CD4-positive, alpha-beta T cell (primary cell): ENCODE measurements at regions not wholly inside any gene's neighbourhood (a gene's known extent, or its start where the extent isn't known, plus 50 kb on each side); places are given as distances from the start of the nearest gene placed in this dataset.

Source experiments
- ATAC-seq: fragments of 200-7000 bp; cut with Tn5 transposase; one replicate; pipeline ENCODE4 v1.10.0; 2022; ENCODE audit warnings: mild to moderate bottlenecking; ENCODE audit not compliant: poor library complexity
- CTCF ChIA-PET: fragments of 350-600 bp; sonication (Branson Sonifier 250); formaldehyde crosslinking; loops from one replicate; lab custom pipeline; 2021; ENCODE audit warnings: antibody characterized with exemption, inconsistent platforms; lab: Charles Lee
- POLR2A ChIA-PET: fragments of 350-600 bp; sonication (Branson Sonifier 250); formaldehyde crosslinking; loops from one replicate; lab custom pipeline; 2021; ENCODE audit warnings: antibody characterized with exemption, inconsistent platforms; lab: Charles Lee
- DNase-seq, 14 experiments: peaks; one replicate each; pipeline ENCODE4 v3.0.0-alpha.2; 2013 to 2020; ENCODE audit warnings: mixed read lengths in 2 of 14
- H3K27ac ChIP-seq, 2 donors: one replicate each; pipeline versions ENCODE4 v1.5.1 to v1.7.0; 2013; ENCODE audit warnings: low read length in 2 of 2, low read depth in 1 of 2, mild to moderate bottlenecking in 1 of 2
- H3K27me3 ChIP-seq, 2 experiments: 1 replicate in 1 of 2; 2 replicates in 1 of 2; pipeline versions ENCODE4 v1.6.1 to v1.7.0; 2013; ENCODE audit warnings: low read length in 2 of 2, control low read depth in 1 of 2, mild to moderate bottlenecking in 1 of 2, moderate library complexity in 1 of 2; ENCODE audit not compliant: insufficient read depth in 2 of 2, control insufficient read depth in 1 of 2
- H3K36me3 ChIP-seq: one replicate; pipeline ENCODE4 v1.6.1; 2013; ENCODE audit warnings: low read length, control low read depth; ENCODE audit not compliant: insufficient read depth
- H3K4me1 ChIP-seq: one replicate; pipeline ENCODE4 v1.6.1; 2013; ENCODE audit warnings: low read length, control low read depth; ENCODE audit not compliant: insufficient read depth
- H3K4me3 ChIP-seq: one replicate; pipeline ENCODE4 v1.5.1; 2013; ENCODE audit warnings: mild to moderate bottlenecking, low read length, moderate library complexity
- H3K9me3 ChIP-seq, 2 experiments: 1 replicate in 1 of 2; 2 replicates in 1 of 2; pipeline versions ENCODE4 v1.6.1 to v1.7.0; 2013; ENCODE audit warnings: low read length in 2 of 2, mild to moderate bottlenecking in 2 of 2, control low read depth in 1 of 2, moderate library complexity in 1 of 2; ENCODE audit not compliant: control insufficient read depth in 1 of 2, insufficient read depth in 1 of 2
- H3K27ac Mint-ChIP-seq: one replicate; pipeline ENCODE4 v1.8.0; 2020; ENCODE audit warnings: mixed read lengths
- H3K27me3 Mint-ChIP-seq: one replicate; pipeline ENCODE4 v1.8.0; 2021; ENCODE audit warnings: mixed read lengths
- H3K36me3 Mint-ChIP-seq: one replicate; pipeline ENCODE4 v1.8.0; 2021; ENCODE audit warnings: low read depth, mixed read lengths
- H3K4me1 Mint-ChIP-seq: one replicate; pipeline ENCODE4 v1.8.0; 2021; ENCODE audit warnings: low read depth, mixed read lengths
- H3K4me3 Mint-ChIP-seq: one replicate; pipeline ENCODE4 v1.8.0; 2020; ENCODE audit warnings: mild to moderate bottlenecking, mixed read lengths
- H3K9me3 Mint-ChIP-seq: one replicate; pipeline ENCODE4 v1.8.0; 2020; ENCODE audit warnings: mixed read lengths
- intact Hi-C, 2 experiments: fragments of 100-400 bp; cut with DNase I in 1 of 2; cut with micrococcal nuclease in 1 of 2; formaldehyde crosslinking; loops; one replicate each; pipeline versions ENCODE4 v1.15.1 to v1.9.0; 2023 to 2025; cut with DNase I, micrococcal nuclease
- TF ChIP-seq, protein P1 (sequence below): fragments of 200-600 bp; IDR thresholded peaks from one replicate; pipeline ENCODE4 v1.8.0; 2022; ENCODE audit warnings: antibody characterized with exemption, mild to moderate bottlenecking

- no peak for ATAC-seq
- Histone ChIP-seq H3K4me3 (no peak overlapping the region), H3K9me3 (no peaks in the 10 kb centered on the region), H3K4me1 (no peaks in the 10 kb centered on the region), H3K27ac (no peak overlapping the region), H3K36me3 (no peaks in the 10 kb centered on the region), H3K27me3 (no peaks in the 10 kb centered on the region)
- ChIA-PET POLR2A (no interaction called here), CTCF (interaction anchor here (0.7 to 1.1 kb wide), 2 partner anchors 60 to 594 kb away, joined by 3 read pairs; no protein-coding TSS in a partner anchor)
- H3K27me3 Mint-ChIP-seq = no peaks in the 10 kb centered on the region
- TF ChIP-seq, protein P1, sequence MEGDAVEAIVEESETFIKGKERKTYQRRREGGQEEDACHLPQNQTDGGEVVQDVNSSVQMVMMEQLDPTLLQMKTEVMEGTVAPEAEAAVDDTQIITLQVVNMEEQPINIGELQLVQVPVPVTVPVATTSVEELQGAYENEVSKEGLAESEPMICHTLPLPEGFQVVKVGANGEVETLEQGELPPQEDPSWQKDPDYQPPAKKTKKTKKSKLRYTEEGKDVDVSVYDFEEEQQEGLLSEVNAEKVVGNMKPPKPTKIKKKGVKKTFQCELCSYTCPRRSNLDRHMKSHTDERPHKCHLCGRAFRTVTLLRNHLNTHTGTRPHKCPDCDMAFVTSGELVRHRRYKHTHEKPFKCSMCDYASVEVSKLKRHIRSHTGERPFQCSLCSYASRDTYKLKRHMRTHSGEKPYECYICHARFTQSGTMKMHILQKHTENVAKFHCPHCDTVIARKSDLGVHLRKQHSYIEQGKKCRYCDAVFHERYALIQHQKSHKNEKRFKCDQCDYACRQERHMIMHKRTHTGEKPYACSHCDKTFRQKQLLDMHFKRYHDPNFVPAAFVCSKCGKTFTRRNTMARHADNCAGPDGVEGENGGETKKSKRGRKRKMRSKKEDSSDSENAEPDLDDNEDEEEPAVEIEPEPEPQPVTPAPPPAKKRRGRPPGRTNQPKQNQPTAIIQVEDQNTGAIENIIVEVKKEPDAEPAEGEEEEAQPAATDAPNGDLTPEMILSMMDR = peak; percentile 94
- H3K9me3 Mint-ChIP-seq = no peaks in the 10 kb centered on the region
- H3K4me1 Mint-ChIP-seq = no peaks in the 10 kb centered on the region
- intact Hi-C loops = loop anchor here (1.0 to 10.0 kb wide), 5 partner anchors 224 to 1562 kb away; no protein-coding TSS in a partner anchor
- no peaks in the 10 kb centered on the region for H3K36me3 Mint-ChIP-seq
- no peak overlapping the region for H3K27ac Mint-ChIP-seq
- H3K4me3 Mint-ChIP-seq = no peak overlapping the region
- peak; percentile 29 to 77 (median 42) for DNase-seq
These were observed 285.9 kb downstream of the RNF144A start for GRCh38 chr2:7203056-7203467.

DNA sequence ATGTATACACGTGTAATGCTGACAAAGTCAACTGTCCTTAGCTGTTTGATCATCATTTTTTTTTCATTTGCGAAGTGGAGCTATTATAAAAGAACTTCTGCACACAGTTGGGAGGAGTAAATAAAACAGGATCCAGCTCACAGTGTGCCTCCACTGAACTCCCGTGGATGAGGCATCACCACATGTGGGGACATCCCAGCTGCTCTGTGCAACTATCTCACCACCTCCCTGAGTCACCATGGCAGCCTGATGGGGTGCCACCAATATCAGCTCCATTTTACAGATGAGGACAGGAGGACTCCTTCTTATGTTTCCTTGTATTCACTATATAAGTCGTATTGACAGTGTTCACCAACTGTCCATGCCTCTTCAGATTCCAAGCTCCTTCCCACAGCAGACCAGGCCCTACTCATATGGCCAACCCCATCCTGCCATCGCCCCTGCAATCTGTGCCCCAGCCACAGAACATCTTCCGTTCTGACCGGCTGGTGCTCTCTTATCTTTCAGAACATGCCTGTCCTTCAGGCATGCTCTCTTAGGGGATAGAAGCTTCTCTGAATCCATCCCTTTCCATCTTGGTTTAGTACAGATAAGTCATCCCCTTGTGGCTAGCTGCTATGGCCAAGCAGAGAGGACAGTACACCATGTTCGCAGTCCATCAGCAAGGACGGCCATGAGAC, 288.1 kb downstream of the RNF144A start:
- H3K4me1 Mint-ChIP-seq = no peaks in the 10 kb centered on the region
- DNase-seq = no peak
- Histone ChIP-seq H3K4me3 (no peak overlapping the region), H3K27me3 (no peaks in the 10 kb centered on the region), H3K9me3 (no peaks in the 10 kb centered on the region), H3K27ac (no peak overlapping the region), H3K4me1 (no peaks in the 10 kb centered on the region), H3K36me3 (no peaks in the 10 kb centered on the region)
- H3K9me3 Mint-ChIP-seq = no peaks in the 10 kb centered on the region
- POLR2A ChIA-PET = no interaction called here
- no peak for ATAC-seq
- intact Hi-C loops = loop anchor here in 1 of 2 experiments (10.0 kb wide), 1 partner anchor 1560 kb away; no protein-coding TSS in a partner anchor
- CTCF ChIA-PET = no interaction called here
- H3K27me3 Mint-ChIP-seq = no peaks in the 10 kb centered on the region
- no peaks in the 10 kb centered on the region for H3K36me3 Mint-ChIP-seq
- H3K27ac Mint-ChIP-seq = no peak overlapping the region
- TF ChIP-seq, protein P1 = no peak
- H3K4me3 Mint-ChIP-seq = no peak overlapping the region

DNA sequence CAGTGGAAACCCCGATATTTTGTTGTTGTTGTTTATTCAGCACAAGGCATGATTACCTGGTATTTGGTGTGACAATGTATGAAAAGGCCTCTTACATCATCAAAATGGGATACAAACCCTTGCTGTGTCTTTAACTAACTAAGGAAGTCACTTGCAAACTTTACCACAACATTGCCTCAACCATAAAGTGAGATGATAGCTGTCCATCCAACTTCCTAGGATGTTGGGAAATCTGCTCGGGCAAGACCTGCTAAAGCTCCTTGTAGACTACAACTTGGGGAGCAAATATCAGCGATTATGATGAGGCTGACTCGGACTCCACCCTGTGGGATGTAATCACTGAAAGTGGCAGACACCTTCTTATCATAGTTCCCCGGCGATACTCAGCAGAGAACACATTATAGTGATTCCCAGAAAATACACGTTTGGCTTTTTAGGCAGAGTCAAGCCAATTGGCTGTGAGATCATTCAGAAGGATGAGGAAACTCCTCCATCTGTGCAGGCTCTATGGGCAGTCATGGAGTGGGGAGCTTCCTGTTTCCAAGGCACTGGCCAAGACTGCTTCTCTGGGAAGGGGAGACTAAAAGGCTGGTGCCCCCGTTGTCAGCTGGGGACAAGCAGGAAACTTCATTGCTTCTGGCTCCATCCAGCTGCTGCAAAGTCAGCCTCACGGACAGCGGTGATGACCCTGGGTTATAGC, 289.0 kb downstream of the RNF144A start:
- POLR2A ChIA-PET = no interaction called here
- intact Hi-C loops = loop anchor here in 1 of 2 experiments (10.0 kb wide), 1 partner anchor 1559 kb away; no protein-coding TSS in a partner anchor
- no peaks in the 10 kb centered on the region for H3K36me3 ChIP-seq

More for the DNA sequence above, 289.0 kb downstream of the RNF144A start:
- TF ChIP-seq, protein P1 = no peak
- no peaks in the 10 kb centered on the region for H3K27me3 ChIP-seq
- H3K9me3 ChIP-seq = no peaks in the 10 kb centered on the region
- no peak overlapping the region for H3K27ac ChIP-seq
- no peak overlapping the region for H3K4me3 ChIP-seq
- Mint-ChIP-seq H3K27ac (no peak overlapping the region), H3K27me3 (no peaks in the 10 kb centered on the region), H3K4me1 (no peaks in the 10 kb centered on the region), H3K36me3 (no peaks in the 10 kb centered on the region), H3K9me3 (no peaks in the 10 kb centered on the region), H3K4me3 (no peak overlapping the region)
- DNase-seq = no peak
- CTCF ChIA-PET = no interaction called here
- H3K4me1 ChIP-seq = no peaks in the 10 kb centered on the region
- no peak for ATAC-seq
